Stimulated activated CD4-positive, alpha-beta T cell treated with anti-CD3 and anti-CD28 coated beads, Interleukin-2, amount 100 ng/mL, for 24 hours (primary cell): ENCODE measurements at regions not wholly inside any gene's neighbourhood (a gene's known extent, or its start where the extent isn't known, plus 50 kb on each side); places are given as distances from the start of the nearest gene placed in this dataset.

ENCODE experiments used
- DNase-seq, 2 donors: peaks; one replicate each; pipeline ENCODE4 v3.0.0-alpha.2; 2020

- no peak for DNase-seq
Observed at GRCh38 chr2:204278454-204278853, 266.8 kb upstream of the PARD3B start.

DNA sequence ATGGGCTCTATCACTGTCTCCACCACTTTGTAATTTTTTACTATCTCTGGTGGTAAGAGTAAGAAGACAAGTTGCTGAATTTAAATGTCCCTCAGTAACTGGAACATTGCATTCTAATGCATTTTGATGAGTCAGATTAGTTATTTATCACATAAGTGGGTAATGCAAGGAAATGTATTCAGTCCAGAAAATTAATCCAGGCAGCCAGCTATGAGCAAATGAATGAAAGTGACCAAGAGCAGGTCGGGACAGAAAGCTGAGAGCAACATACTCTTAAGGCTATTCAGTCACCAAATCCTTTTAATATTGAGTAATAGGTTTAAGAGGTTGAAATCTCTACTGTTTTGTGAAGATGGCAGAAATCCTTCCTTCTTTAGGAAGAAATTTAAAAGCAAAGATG, 265.5 kb upstream of the PARD3B start:
- DNase-seq = no peak

GRCh38 chr2:204280262-204280668, 265.0 kb upstream of the PARD3B start:
- no peak for DNase-seq

GRCh38 chr2:204282081-204282480, 263.2 kb upstream of the PARD3B start:
- no peak for DNase-seq

DNA sequence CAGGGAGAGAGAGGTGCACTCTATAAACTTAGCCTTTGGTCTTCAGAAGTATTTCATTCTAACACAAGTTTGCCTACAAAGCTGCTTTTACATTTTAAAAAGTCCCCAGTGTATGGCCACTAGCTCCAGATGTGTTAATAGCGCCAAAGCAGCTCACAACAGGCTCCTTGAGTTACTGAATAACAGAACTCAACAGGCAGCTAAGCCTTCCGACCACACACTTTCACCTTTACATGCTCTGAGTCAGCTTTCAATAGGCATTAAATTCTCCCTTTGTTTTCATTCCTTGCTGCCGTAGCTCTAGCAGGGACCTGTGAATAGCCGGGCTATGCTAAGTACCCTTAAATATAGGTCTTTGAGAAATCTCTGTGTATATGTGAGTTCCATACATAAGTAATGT, 262.8 kb upstream of the PARD3B start:
- no peak for DNase-seq

- DNase-seq = no peak
Observed at GRCh38 chr2:204289066-204289465, 256.2 kb upstream of the PARD3B start.

DNA sequence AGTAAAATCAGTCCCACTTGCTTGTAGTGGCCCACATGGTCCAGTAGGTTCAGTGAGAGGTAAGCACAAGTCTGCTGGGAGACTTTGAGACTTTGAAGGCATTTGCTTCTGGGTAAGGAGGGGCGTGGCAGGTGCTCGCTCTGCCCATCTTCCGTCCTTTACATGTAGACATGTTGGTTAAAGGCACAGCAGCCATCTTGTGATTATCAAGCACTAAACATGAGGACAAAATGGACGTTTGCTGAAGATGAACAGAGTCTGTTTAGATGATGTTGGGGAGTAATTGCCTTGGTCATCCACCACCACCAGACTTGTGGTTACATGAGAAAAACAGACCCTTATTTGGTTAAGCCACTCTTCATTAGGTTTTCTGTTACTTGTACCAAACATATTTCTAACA, 252.8 kb upstream of the PARD3B start:
- no peak for DNase-seq

DNA sequence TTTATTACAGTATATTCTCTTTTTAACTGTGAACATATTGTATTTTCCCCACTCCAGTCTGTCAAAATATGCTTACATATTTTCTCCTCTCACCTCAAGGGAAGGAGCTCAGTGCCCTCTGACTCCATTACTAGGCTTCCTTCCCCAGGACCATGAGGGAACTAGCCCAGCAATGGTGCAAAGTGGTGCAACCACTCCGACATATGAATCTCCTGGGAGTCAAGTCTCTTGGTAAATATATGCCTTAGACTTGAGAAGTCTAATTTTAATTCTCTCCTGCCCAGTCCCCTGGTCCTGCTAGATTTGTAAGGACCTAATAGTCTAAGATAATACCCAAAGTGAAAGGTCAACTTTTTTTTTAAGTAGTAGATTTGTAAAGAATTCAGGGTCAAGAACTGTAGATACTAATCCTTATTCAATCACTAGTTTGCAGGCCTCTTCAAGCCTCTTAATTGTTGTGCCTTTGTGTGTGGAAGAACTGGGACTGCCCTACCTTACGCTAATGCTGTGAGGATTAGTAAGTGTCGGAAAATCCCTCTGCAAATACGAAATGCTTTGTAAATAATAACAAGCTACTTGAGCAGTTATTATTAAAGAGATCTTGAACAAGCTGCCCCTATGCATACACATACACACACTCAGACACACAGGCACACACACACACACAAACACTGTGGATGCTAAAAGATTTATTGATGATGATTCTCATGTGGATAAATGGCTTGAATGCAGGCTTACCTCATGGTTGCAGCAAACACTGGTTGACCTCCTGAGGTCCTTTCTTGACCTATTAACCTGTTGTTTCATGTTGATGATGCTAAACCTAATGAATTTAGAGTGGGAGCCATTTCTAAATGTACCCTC, 251.2 kb upstream of the PARD3B start:
- DNase-seq = no peak

- DNase-seq = no peak
Observed at GRCh38 chr2:204298404-204298803, 246.9 kb upstream of the PARD3B start.

DNA sequence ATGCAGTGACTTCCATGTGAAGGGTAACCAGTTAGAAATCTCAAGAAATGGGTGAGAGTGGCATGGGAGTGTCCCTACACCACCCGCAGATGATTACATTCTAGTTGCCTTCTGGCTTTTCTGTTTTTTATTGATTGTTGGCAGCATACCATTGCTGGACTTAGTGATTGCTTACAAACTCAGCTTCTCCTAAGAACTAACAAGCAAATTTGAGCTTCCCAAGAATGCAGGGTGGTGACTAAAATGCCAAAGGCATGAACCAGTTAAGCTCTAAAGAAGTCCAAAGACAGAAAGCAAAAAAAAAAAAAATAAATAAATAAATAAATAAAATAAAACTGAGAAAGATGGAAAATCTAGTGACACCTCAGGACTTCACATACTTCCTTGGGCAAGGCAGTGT, 245.5 kb upstream of the PARD3B start:
- DNase-seq = no peak

- no peak for DNase-seq
Observed at GRCh38 chr2:204306667-204307066, 238.6 kb upstream of the PARD3B start.

DNA sequence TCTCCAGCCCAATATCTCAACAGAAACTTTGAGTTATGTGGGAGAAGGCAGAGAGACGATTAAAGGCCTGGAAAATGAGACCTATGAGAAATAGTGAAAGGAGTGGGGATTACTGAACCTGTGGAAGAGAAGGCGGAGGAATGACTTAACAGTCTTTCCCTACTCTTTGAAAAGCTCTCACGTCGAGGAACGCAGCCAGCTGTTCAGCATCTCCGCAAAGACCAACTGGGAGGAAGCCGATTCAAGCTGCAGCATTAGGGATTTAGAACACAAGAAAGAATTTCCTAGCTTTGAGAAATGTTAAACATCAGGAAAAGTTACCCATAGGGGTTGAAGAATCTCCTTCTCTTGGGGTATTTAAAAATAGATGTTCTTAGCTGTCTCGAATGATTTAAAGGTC, 233.2 kb upstream of the PARD3B start:
- DNase-seq = no peak

- no peak for DNase-seq
Observed at GRCh38 chr2:204313256-204313655, 232.0 kb upstream of the PARD3B start.

DNA sequence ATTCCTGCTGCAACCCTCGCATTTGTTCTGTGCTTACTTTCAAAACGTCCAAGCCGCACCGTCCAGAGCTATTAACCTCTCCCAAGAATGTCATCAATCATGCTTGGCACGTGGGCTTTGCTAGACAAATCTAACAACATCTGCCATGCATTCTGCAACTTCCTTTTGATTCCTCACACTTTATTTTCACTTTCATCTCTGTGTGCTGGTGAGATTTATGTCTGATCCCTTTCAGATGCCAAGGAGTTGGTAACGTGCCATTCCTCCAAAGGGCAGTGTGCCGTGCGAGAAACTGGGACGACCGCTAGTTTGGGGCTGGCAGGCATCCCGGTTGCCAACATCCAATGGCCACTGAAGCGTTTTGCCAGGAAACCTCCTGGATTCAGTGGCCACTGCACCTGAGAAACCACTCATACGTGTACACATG, 230.0 kb upstream of the PARD3B start:
- DNase-seq = no peak

GRCh38 chr2:204317640-204318039, 227.6 kb upstream of the PARD3B start:
- no peak for DNase-seq

DNA sequence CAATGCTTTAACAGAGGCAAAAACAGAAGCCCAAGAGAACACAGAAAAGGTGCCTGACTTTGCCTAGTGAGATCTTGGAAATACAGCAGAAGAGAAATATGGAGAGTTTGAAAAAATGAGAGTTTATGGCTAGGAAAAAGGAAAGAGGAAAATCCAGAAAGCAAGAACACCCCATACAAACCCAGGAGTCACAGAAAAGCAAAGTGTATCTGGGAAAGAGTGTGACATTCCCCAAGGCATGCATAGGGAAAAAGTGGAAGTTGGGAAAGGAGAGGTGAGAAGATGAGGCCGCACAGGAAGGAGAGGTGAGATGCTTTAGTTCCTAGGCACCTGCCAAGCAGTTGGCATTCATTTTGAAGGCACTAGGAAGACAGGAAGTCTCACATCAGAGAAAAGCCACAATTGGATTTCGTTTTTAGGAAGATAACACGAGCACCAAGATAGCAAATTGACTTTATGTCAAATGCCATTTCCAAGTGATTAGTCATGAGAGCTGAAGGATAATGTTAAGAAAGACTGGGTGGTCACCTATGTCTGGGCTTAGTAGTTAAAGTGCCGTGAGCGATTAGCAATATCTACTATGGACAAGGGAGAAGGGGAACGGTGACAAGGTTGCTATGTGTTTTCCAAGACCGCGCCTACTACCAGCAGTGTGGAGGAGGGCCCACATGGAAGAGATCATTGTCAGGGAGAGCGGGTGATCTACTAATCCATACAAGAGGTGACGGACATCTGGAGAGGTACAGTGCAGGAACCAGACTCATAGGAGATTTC, 224.1 kb upstream of the PARD3B start:
- DNase-seq = no peak

DNA sequence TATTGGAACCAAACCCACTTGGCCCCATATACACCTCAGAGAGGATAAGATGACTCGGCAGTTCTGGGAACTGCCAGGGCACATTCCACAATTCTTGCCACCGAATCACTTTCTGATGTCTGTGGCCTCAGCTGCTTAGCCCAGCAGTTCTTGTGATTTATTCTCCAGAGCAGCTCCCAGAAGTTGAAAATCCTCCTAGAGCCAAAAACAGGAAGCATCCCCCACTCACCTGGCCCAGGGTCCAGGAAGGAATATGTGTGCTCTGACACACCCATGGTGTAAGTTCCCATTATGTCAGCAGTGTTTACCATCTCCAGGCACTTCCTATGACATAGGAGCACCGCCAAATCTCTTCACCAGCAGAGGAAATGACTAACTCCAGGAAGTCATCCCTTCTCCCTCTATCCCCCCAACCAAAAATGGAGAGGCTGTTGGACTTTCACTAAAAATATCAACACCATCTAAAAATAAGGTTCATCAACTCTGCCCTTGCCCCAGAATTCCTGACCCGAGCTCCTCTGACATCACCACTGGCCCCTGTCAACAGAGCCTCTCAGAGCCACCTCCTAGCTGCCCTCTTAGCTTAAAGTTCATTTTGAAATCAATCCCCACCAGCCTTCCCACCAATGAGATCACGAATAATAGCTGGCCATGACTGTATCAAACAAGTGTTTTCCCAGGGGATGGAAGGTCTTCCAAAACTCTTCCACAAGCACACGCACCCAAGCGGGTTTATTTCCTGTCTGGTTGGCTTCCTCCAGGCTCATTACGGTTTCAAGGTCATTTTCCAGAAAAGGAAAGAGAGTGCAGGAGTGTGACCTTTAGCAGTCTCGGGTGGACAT, 223.1 kb upstream of the PARD3B start:
- DNase-seq = no peak

- DNase-seq = peak; percentile 45 to 55
Observed at GRCh38 chr2:204325468-204325867, 219.8 kb upstream of the PARD3B start.

DNA sequence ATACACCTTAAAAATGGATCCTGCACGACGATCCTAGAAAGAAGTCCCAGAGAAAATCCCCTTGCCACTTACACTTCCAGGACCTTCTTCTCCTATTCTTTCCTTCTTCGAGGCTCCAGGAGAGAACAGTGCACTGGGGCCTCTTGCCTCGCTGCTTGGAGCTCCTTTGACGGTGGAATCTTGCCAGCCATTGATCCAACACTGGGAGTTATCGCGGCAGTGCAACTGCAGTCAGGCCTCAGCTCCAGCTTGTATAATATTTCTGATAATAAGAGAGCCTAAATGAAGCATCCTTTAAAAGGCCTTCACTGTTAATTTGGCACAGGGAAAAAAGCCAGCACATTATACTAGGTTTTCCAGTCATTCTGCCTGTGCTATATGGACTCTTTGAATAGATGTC, 216.9 kb upstream of the PARD3B start:
- DNase-seq = no peak

DNA sequence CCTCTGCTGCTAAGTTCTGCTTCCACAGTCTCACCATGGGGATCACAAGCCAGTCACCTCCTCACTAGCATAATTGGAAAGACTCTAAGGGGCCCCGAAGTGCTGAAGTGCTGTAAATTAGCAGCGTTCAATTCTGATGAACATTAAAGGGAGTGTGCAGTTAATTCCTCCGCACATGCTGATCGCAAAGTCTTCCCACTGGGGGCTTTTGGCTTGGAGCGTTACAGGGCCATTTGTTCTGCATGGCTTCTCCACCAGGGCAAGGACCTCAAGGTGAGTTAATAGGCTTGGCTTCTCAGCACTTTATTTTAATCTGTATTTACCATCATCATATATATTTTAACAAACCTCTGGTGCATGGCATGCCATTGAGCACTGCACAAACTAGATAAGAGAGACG, 216.3 kb upstream of the PARD3B start:
- DNase-seq = no peak

DNA sequence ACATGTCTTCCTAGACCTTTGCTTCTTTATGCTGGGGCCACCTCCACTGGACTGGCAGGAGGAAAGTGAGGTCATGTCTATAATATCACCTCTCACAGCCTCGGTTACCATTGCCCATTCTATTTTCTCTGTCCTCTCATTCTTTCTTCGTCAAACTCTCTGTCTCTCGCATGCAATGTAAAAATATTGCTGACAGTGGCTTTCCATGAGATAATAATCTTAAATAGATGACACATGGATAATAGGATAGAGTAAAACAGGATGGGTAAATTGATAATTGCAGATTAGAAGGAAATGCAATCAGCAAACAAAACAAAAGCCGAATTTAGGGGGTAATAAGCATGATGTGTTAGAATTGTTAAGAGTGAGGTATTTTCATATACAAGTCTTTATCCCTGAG, 215.7 kb upstream of the PARD3B start:
- DNase-seq = no peak

DNA sequence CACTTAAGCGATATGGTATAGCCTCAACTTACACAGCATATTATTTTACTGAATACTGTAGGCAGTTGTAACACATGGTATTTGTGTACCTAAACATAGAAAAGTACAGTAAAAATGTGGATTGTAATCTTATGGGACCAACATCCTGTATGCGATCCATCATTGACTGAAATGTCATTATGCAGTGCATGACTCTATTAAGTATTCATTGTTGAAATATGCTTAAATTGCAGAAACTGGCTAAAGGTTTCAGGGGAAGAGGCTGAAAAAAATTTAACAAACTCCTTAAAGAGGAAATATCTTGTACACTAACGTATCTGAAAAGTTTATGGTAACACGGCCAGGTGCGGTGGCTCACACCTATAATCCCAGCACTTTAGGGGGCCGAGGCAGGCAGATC, 214.1 kb upstream of the PARD3B start:
- no peak for DNase-seq

DNA sequence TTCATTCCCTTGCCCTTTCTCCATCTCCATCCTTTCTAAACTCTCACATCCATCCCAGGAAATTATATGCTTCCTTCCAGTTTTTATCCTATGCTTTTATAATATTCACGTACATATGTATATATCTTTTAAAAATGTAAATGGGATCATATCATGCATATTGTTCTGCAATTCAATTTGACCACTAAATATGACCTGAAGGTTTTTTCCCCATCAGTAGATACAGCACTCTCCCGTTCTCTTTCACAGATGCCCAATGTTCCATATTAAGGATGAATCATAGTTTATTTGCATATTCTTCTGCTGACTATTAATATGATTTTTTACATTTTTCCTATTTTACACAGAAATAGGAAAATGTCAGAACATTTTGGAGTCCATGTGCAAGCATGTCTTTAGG, 213.3 kb upstream of the PARD3B start:
- DNase-seq = no peak
